RWPE2 (cell line): ENCODE measurements at regions not wholly inside any gene's neighbourhood (a gene's known extent, or its start where the extent isn't known, plus 50 kb on each side); places are given as distances from the start of the nearest gene placed in this dataset.

Source experiments
- ATAC-seq: fragments of 200-7000 bp; cut with Tn5 transposase; 3 replicates; pipeline ENCODE4 v1.9.1; 2021; ENCODE audit warnings: low read depth
- DNase-seq: peaks from one replicate; pipeline ENCODE4 v3.0.0-alpha.2; 2020; ENCODE audit warnings: low spot score
- H3K27ac ChIP-seq: fragments of 450-650 bp; 2 replicates; pipeline ENCODE4 v1.5.1; 2017; ENCODE audit warnings: mild to moderate bottlenecking; ENCODE audit not compliant: poor library complexity, severe bottlenecking
- H3K27me3 ChIP-seq: fragments of 250-450 bp; sonication (Bioruptor Pico); 2 replicates; pipeline ENCODE4 v1.5.1; 2021; ENCODE audit warnings: mild to moderate bottlenecking, moderate library complexity; ENCODE audit not compliant: insufficient read depth, poor library complexity, severe bottlenecking
- H3K36me3 ChIP-seq: fragments of 250-450 bp; sonication (Bioruptor Pico); 2 replicates; pipeline ENCODE4 v1.5.1; 2020; ENCODE audit warnings: low read depth, mild to moderate bottlenecking, moderate library complexity
- H3K4me1 ChIP-seq: fragments of 250-450 bp; sonication (Bioruptor Pico); 2 replicates; pipeline ENCODE4 v1.5.1; 2021; ENCODE audit warnings: mild to moderate bottlenecking, moderate library complexity; ENCODE audit not compliant: insufficient read depth, poor library complexity, severe bottlenecking
- H3K4me3 ChIP-seq: fragments of 250-450 bp; sonication (Bioruptor Pico); 2 replicates; pipeline ENCODE4 v1.5.1; 2021; ENCODE audit warnings: mild to moderate bottlenecking, moderate library complexity; ENCODE audit not compliant: severe bottlenecking
- H3K9me3 ChIP-seq: fragments of 250-450 bp; sonication (Bioruptor Pico); 2 replicates; pipeline ENCODE4 v1.5.1; 2021; ENCODE audit warnings: mild to moderate bottlenecking, moderate library complexity; ENCODE audit not compliant: severe bottlenecking
- CTCF ChIP-seq: fragments of 450-650 bp; IDR thresholded peaks from one replicate; pipeline ENCODE4 v1.5.1; 2017; ENCODE audit warnings: mild to moderate bottlenecking, moderate library complexity; ENCODE audit not compliant: poor library complexity, severe bottlenecking

- ATAC-seq: no peak
- H3K27me3 ChIP-seq: no peaks in the 10 kb centered on the region
- TF ChIP-seq CTCF: no peak
- no peak overlapping the region for H3K27ac ChIP-seq
- no peaks in the 10 kb centered on the region for H3K4me1 ChIP-seq
- DNase-seq: no peak
- no peaks in the 10 kb centered on the region for H3K9me3 ChIP-seq
- H3K4me3 ChIP-seq: no peak overlapping the region
- no peaks in the 10 kb centered on the region for H3K36me3 ChIP-seq
Observed at GRCh38 chr13:64029343-64030093, 2613.9 kb upstream of the PCDH20 start.

- no peak for DNase-seq
- H3K4me1 ChIP-seq: no peaks in the 10 kb centered on the region
- ATAC-seq: no peak
- H3K9me3 ChIP-seq: no peaks in the 10 kb centered on the region
- H3K27me3 ChIP-seq: no peaks in the 10 kb centered on the region
- no peak overlapping the region for H3K27ac ChIP-seq
- no peak for TF ChIP-seq CTCF
- no peaks in the 10 kb centered on the region for H3K36me3 ChIP-seq
- H3K4me3 ChIP-seq: no peak overlapping the region
Observed at GRCh38 chr13:64028551-64028950, 2612.9 kb upstream of the PCDH20 start.

- TF ChIP-seq CTCF: no peak
- no peaks in the 10 kb centered on the region for H3K9me3 ChIP-seq
- no peak overlapping the region for H3K27ac ChIP-seq
- DNase-seq: no peak
- H3K27me3 ChIP-seq: no peaks in the 10 kb centered on the region
- ATAC-seq: no peak
- H3K36me3 ChIP-seq: no peaks in the 10 kb centered on the region
- H3K4me3 ChIP-seq: no peak overlapping the region
- no peaks in the 10 kb centered on the region for H3K4me1 ChIP-seq
Observed at GRCh38 chr13:64020126-64020525, 2604.5 kb upstream of the PCDH20 start.

GRCh38 chr13:64007339-64007738 lies 2591.7 kb upstream of the PCDH20 start:
- no peak overlapping the region for H3K27ac ChIP-seq
- ATAC-seq: no peak

More at GRCh38 chr13:64007339-64007738, 2591.7 kb upstream of the PCDH20 start:
- H3K4me1 ChIP-seq: no peaks in the 10 kb centered on the region
- DNase-seq: no peak
- no peaks in the 10 kb centered on the region for H3K27me3 ChIP-seq
- H3K36me3 ChIP-seq: no peaks in the 10 kb centered on the region
- no peak for TF ChIP-seq CTCF
- no peaks in the 10 kb centered on the region for H3K9me3 ChIP-seq
- H3K4me3 ChIP-seq: no peak overlapping the region
